Fibroblast of lung (primary cell): ENCODE measurements at regions not wholly inside any gene's neighbourhood (a gene's known extent, or its start where the extent isn't known, plus 50 kb on each side); places are given as distances from the start of the nearest gene placed in this dataset.

ENCODE experiments used
- DNase-seq, 2 donors: peaks; one replicate each; pipeline versions ENCODE4 v3.0.0 to v3.0.0-alpha.2; 2010; ENCODE audit warnings: low read depth in 2 of 2
- H2AFZ ChIP-seq: 2 replicates; pipeline ENCODE4 v1.5.1; 2012; ENCODE audit warnings: low read length, control low read depth, inconsistent platforms
- H3K27ac ChIP-seq: 2 replicates; pipeline ENCODE4 v1.5.1; 2011; ENCODE audit warnings: low read length, control low read depth; ENCODE audit not compliant: insufficient read depth
- H3K27me3 ChIP-seq: 2 replicates; pipeline ENCODE4 v1.5.1; 2011; ENCODE audit warnings: mild to moderate bottlenecking, low read length; ENCODE audit not compliant: control insufficient read depth, insufficient read depth
- H3K36me3 ChIP-seq: 2 replicates; pipeline ENCODE4 v1.5.1; 2011; ENCODE audit warnings: low read length; ENCODE audit not compliant: control insufficient read depth, insufficient read depth
- H3K4me1 ChIP-seq: 2 replicates; pipeline ENCODE4 v1.5.1; 2011; ENCODE audit warnings: low read length; ENCODE audit not compliant: control insufficient read depth, insufficient read depth; ENCODE audit errors: extremely low read depth
- H3K4me2 ChIP-seq: 2 replicates; pipeline ENCODE4 v1.5.1; 2011; ENCODE audit warnings: low read length, control low read depth; ENCODE audit not compliant: insufficient read depth; ENCODE audit errors: extremely low read depth
- H3K4me3 ChIP-seq, 4 experiments: fragments of 200-600 bp in 1 of 4; sonication (generic) in 1 of 4; replicated peaks in 1 of 4; 2 replicates each; pipeline ENCODE4 v1.5.1; 2011 to 2016; ENCODE audit warnings: low read length in 4 of 4, low read depth in 3 of 4, mild to moderate bottlenecking in 3 of 4, control low read depth in 2 of 4, inconsistent platforms in 1 of 4, mixed read lengths in 1 of 4; ENCODE audit not compliant: insufficient read depth in 1 of 4; ENCODE audit errors: control extremely low read depth in 1 of 4
- H3K79me2 ChIP-seq: 2 replicates; pipeline ENCODE4 v1.5.1; 2012; ENCODE audit warnings: mild to moderate bottlenecking, low read length, inconsistent platforms; ENCODE audit not compliant: control insufficient read depth, insufficient read depth
- H3K9ac ChIP-seq: 2 replicates; pipeline ENCODE4 v1.5.1; 2011; ENCODE audit warnings: mild to moderate bottlenecking, low read length, control low read depth; ENCODE audit not compliant: insufficient read depth
- H3K9me3 ChIP-seq: 2 replicates; pipeline ENCODE4 v1.5.1; 2012; ENCODE audit warnings: low read depth, low read length; ENCODE audit not compliant: control insufficient read depth, insufficient read depth
- H4K20me1 ChIP-seq: 2 replicates; pipeline ENCODE4 v1.5.1; 2011; ENCODE audit warnings: low read length; ENCODE audit not compliant: control insufficient read depth, insufficient read depth; ENCODE audit errors: extremely low read depth
- EZH2 ChIP-seq: IDR thresholded peaks from 2 replicates; pipeline ENCODE4 v1.5.1; 2012; ENCODE audit warnings: low read length, control low read depth, mild to moderate bottlenecking; ENCODE audit errors: missing control alignments
- TF ChIP-seq, protein P1 (sequence below), 2 donors: IDR thresholded peaks in 1 of 2; conservative IDR thresholded peaks in 1 of 2; 1 replicate in 1 of 2; 2 replicates in 1 of 2; pipeline ENCODE4 v1.5.1; 2011 to 2012; ENCODE audit warnings: low read length in 2 of 2, control low read depth in 1 of 2, inconsistent platforms in 1 of 2, low read depth in 1 of 2, mild to moderate bottlenecking in 1 of 2

DNA sequence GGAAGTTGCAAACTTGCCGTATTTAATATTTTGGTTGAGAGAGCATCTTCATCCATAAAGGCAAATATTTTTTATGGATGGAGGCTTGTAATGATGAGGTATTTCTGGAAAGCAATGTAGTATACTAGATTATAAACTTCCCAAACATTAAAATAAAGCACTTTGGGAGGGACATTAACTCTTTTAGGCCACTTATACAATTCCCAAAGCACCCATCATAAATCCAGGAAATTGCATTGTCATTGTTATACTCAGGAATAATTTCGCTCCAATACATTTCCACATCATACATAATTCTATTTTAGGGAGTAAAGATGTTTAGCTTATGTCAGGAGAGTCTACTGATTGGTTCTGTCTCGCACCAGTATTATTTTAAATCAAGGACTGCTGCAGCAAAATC is 212.7 kb upstream of the MKI67 start:
- TF ChIP-seq EZH2 = no peak
- TF ChIP-seq, protein P1, sequence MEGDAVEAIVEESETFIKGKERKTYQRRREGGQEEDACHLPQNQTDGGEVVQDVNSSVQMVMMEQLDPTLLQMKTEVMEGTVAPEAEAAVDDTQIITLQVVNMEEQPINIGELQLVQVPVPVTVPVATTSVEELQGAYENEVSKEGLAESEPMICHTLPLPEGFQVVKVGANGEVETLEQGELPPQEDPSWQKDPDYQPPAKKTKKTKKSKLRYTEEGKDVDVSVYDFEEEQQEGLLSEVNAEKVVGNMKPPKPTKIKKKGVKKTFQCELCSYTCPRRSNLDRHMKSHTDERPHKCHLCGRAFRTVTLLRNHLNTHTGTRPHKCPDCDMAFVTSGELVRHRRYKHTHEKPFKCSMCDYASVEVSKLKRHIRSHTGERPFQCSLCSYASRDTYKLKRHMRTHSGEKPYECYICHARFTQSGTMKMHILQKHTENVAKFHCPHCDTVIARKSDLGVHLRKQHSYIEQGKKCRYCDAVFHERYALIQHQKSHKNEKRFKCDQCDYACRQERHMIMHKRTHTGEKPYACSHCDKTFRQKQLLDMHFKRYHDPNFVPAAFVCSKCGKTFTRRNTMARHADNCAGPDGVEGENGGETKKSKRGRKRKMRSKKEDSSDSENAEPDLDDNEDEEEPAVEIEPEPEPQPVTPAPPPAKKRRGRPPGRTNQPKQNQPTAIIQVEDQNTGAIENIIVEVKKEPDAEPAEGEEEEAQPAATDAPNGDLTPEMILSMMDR (conservative IDR thresholded peaks at IDR 0.05 in 1 of 2, IDR thresholded peaks at IDR 0.05 in 1 of 2; ENCODE audit: low read depth in 1 of 2, low read length in 2 of 2) = no peak
- Histone ChIP-seq H3K27ac (no peak overlapping the region), H3K9me3 (no peaks in the 10 kb centered on the region)

DNA sequence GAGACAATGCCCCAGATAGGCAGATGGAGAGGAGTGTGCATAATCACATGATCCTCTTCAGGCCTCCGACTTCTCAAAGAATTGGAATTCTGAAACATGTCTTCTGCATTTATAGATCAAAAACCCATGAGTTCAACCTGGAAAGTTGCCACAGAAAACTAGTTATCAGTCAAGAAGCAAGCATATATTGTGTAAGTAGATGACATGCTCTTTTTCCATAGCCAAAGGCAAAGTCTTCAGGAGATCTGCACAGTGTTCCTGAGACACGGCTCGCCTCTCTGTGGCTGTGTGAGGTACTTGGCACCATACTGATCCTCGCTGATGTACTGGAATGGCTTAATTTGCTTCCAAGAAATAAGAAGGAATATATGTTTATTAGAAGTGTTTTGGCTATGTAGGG is 213.5 kb upstream of the MKI67 start:
- Histone ChIP-seq H3K4me1 (no peaks in the 10 kb centered on the region), H3K9me3 (no peaks in the 10 kb centered on the region), H2AFZ (no peak overlapping the region), H3K4me3 (no peak overlapping the region), H3K27ac (no peak overlapping the region), H4K20me1 (no peaks in the 10 kb centered on the region), H3K36me3 (no peaks in the 10 kb centered on the region), H3K79me2 (no peaks in the 10 kb centered on the region), H3K27me3 (no peaks in the 10 kb centered on the region), H3K9ac (no peak overlapping the region), H3K4me2 (no peak overlapping the region)
- no peak for DNase-seq
- no peak for TF ChIP-seq EZH2
- TF ChIP-seq, protein P1 (conservative IDR thresholded peaks at IDR 0.05 in 1 of 2, IDR thresholded peaks at IDR 0.05 in 1 of 2; ENCODE audit: low read depth in 1 of 2, low read length in 2 of 2) = no peak

More for the DNA sequence above, 212.7 kb upstream of the MKI67 start:
- no peak overlapping the region for H3K4me3 ChIP-seq
- H3K4me2 ChIP-seq = no peak overlapping the region
- no peaks in the 10 kb centered on the region for H3K4me1 ChIP-seq
- H3K79me2 ChIP-seq = no peaks in the 10 kb centered on the region
- H3K36me3 ChIP-seq = no peaks in the 10 kb centered on the region
- no peaks in the 10 kb centered on the region for H3K27me3 ChIP-seq
- no peaks in the 10 kb centered on the region for H4K20me1 ChIP-seq
- no peak for DNase-seq
- no peak overlapping the region for H3K9ac ChIP-seq
- H2AFZ ChIP-seq = no peak overlapping the region

GRCh38 chr10:128345353-128345752 is 219.1 kb upstream of the MKI67 start:
- H2AFZ ChIP-seq = no peak overlapping the region
- H3K4me1 ChIP-seq = no peaks in the 10 kb centered on the region
- H3K4me2 ChIP-seq = no peak overlapping the region
- no peak overlapping the region for H3K27ac ChIP-seq
- H4K20me1 ChIP-seq = no peaks in the 10 kb centered on the region
- TF ChIP-seq, protein P1 (conservative IDR thresholded peaks at IDR 0.05 in 1 of 2, IDR thresholded peaks at IDR 0.05 in 1 of 2; ENCODE audit: low read depth in 1 of 2, low read length in 2 of 2) = no peak
- TF ChIP-seq EZH2 = no peak
- H3K79me2 ChIP-seq = no peaks in the 10 kb centered on the region
- no peaks in the 10 kb centered on the region for H3K36me3 ChIP-seq
- H3K9me3 ChIP-seq = no peaks in the 10 kb centered on the region
- H3K9ac ChIP-seq = no peak overlapping the region
- no peaks in the 10 kb centered on the region for H3K27me3 ChIP-seq
- DNase-seq = no peak
- no peak overlapping the region for H3K4me3 ChIP-seq
